HEK293T (cell line): ENCODE measurements at regions not wholly inside any gene's neighbourhood (a gene's known extent, or its start where the extent isn't known, plus 50 kb on each side); places are given as distances from the start of the nearest gene placed in this dataset.

Source experiments
- ELF4 ChIP-seq: fragments of 450-650 bp; IDR thresholded peaks from 2 replicates; pipeline ENCODE4 v1.6.1; 2017; ENCODE audit warnings: antibody characterized with exemption
- FOXK2 ChIP-seq: fragments of 450-650 bp; IDR thresholded peaks from 2 replicates; pipeline ENCODE4 v1.6.1; 2016; ENCODE audit warnings: mild to moderate bottlenecking
- SP1 ChIP-seq: fragments of 450-650 bp; IDR thresholded peaks from 2 replicates; pipeline ENCODE4 v1.6.1; 2017
- ZNF384 ChIP-seq: fragments of 450-650 bp; IDR thresholded peaks from 2 replicates; pipeline ENCODE4 v1.6.1; 2016

DNA sequence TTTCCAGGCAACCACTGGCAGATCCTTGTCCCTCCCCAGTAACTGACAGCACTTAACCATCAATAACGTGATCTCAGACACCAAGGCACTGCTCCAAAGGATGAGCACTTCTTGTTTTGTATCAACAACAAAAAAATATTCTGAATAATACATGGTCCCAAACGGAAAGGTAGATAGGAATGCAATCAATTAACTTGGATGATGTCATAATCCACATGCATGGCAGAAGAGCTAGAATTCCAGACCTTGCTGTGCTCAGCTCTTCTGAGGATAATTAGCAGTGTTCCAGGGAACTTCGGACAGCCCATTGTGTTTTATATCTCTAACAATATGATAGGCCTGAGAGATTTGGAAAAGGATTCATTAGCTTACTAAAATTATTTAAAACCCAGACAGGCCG lies 288.4 kb upstream of the PCSK5 start:
- no peak for TF ChIP-seq ELF4
- no peak for TF ChIP-seq FOXK2
- TF ChIP-seq ZNF384: no peak
- no peak for TF ChIP-seq SP1
